ENCODE measurements at regions not wholly inside any gene's neighbourhood (a gene's known extent, or its start where the extent isn't known, plus 50 kb on each side); places are given as distances from the start of the nearest gene placed in this dataset.

- H3K27ac ChIP-seq (ENCODE audit: low read length) = no peak overlapping the region
- no peak overlapping the region for H3K4me2 ChIP-seq (ENCODE audit: low read depth, low read length)
- H3K4me1 ChIP-seq (ENCODE audit: low read length) = peaks cover 26% of the 10 kb centered on the region
- no peak overlapping the region for H3K9ac ChIP-seq (ENCODE audit: low read length)
- no peak overlapping the region for H3K4me3 ChIP-seq (ENCODE audit: low read length)
- H3K9me3 ChIP-seq (replicated peaks; ENCODE audit: insufficient read depth, low read length) = no peaks in the 10 kb centered on the region
- H3F3A ChIP-seq (ENCODE audit: insufficient read depth, low read length) = peaks cover 12% of the 10 kb centered on the region
- H3K36me3 ChIP-seq (replicated peaks; ENCODE audit: insufficient read depth, low read length) = no peaks in the 10 kb centered on the region
- TF ChIP-seq EZH2phosphoT487 (IDR thresholded peaks at IDR 0.05; ENCODE audit: low read length) (no peak), CTCF (IDR thresholded peaks at IDR 0.05; ENCODE audit: low read length) (no peak), EZH2 (optimal IDR thresholded peaks at IDR 0.05; ENCODE audit: low read depth, low read length) (no peak)
- DNase-seq = no peak
- H2AFZ ChIP-seq (ENCODE audit: low read length) = no peak overlapping the region
- no peaks in the 10 kb centered on the region for H4K20me1 ChIP-seq (ENCODE audit: insufficient read depth, low read length)
- no peaks in the 10 kb centered on the region for H3K79me2 ChIP-seq (ENCODE audit: low read length)
- no peaks in the 10 kb centered on the region for H3K9me2 ChIP-seq (replicated peaks; ENCODE audit: insufficient read depth, low read length)
- no peaks in the 10 kb centered on the region for H3K27me3 ChIP-seq (replicated peaks; ENCODE audit: insufficient read depth, low read length)
These were observed 75.6 kb upstream of the BOD1L1 start for GRCh38 chr4:13703096-13703495.

GRCh38 chr4:13704035-13704434 lies 76.5 kb upstream of the BOD1L1 start:
- Histone ChIP-seq H2AFZ (ENCODE audit: low read length) (no peak overlapping the region), H3K79me2 (ENCODE audit: low read length) (no peaks in the 10 kb centered on the region), H3K9ac (ENCODE audit: low read length) (no peak overlapping the region), H3K9me3 (replicated peaks; ENCODE audit: insufficient read depth, low read length) (no peaks in the 10 kb centered on the region), H3K36me3 (replicated peaks; ENCODE audit: insufficient read depth, low read length) (no peaks in the 10 kb centered on the region), H3K27me3 (replicated peaks; ENCODE audit: insufficient read depth, low read length) (no peaks in the 10 kb centered on the region), H3K4me3 (ENCODE audit: low read length) (no peak overlapping the region), H3F3A (ENCODE audit: insufficient read depth, low read length) (peaks cover 12% of the 10 kb centered on the region), H3K4me1 (ENCODE audit: low read length) (peaks cover 26% of the 10 kb centered on the region), H3K9me2 (replicated peaks; ENCODE audit: insufficient read depth, low read length) (no peaks in the 10 kb centered on the region), H3K27ac (ENCODE audit: low read length) (no peak overlapping the region), H4K20me1 (ENCODE audit: insufficient read depth, low read length) (no peaks in the 10 kb centered on the region), H3K4me2 (ENCODE audit: low read depth, low read length) (no peak overlapping the region)
- TF ChIP-seq EZH2 (optimal IDR thresholded peaks at IDR 0.05; ENCODE audit: low read depth, low read length) = no peak
- DNase-seq = no peak

- H3K36me3 ChIP-seq (replicated peaks; ENCODE audit: insufficient read depth, low read length) = no peaks in the 10 kb centered on the region
- H3K9me3 ChIP-seq (replicated peaks; ENCODE audit: insufficient read depth, low read length) = no peaks in the 10 kb centered on the region
- H3K9me2 ChIP-seq (replicated peaks; ENCODE audit: insufficient read depth, low read length) = no peaks in the 10 kb centered on the region
- 0 out of 2 replicates have a peak overlapping the region, but pooled peaks have one; percentile 59 for H2AFZ ChIP-seq (ENCODE audit: low read length)
- no peak overlapping the region for H3K4me3 ChIP-seq (ENCODE audit: low read length)
- peaks cover 26% of the 10 kb centered on the region for H3K4me1 ChIP-seq (ENCODE audit: low read length)
- peak overlapping the region; percentile 61 for H3K4me2 ChIP-seq (ENCODE audit: low read depth, low read length)
- H3K27me3 ChIP-seq (replicated peaks; ENCODE audit: insufficient read depth, low read length) = no peaks in the 10 kb centered on the region
- DNase-seq = no peak
- peak overlapping the region; percentile 82; the same call in 1 of the 2 replicates for H3K27ac ChIP-seq (ENCODE audit: low read length)
- no peak overlapping the region for H3K9ac ChIP-seq (ENCODE audit: low read length)
- peaks cover 12% of the 10 kb centered on the region for H3F3A ChIP-seq (ENCODE audit: insufficient read depth, low read length)
- H3K79me2 ChIP-seq (ENCODE audit: low read length) = no peaks in the 10 kb centered on the region
- TF ChIP-seq EZH2 (optimal IDR thresholded peaks at IDR 0.05; ENCODE audit: low read depth, low read length) (no peak), EZH2phosphoT487 (IDR thresholded peaks at IDR 0.05; ENCODE audit: low read length) (no peak), CTCF (IDR thresholded peaks at IDR 0.05; ENCODE audit: low read length) (no peak)
- H4K20me1 ChIP-seq (ENCODE audit: insufficient read depth, low read length) = no peaks in the 10 kb centered on the region
These were observed 77.2 kb upstream of the BOD1L1 start for GRCh38 chr4:13704761-13705160.

- TF ChIP-seq EZH2 (optimal IDR thresholded peaks at IDR 0.05; ENCODE audit: low read depth, low read length) (no peak), CTCF (IDR thresholded peaks at IDR 0.05; ENCODE audit: low read length) (no peak), EZH2phosphoT487 (IDR thresholded peaks at IDR 0.05; ENCODE audit: low read length) (no peak)
- Histone ChIP-seq H3K4me3 (ENCODE audit: low read length) (peak overlapping the region; percentile 37), H4K20me1 (ENCODE audit: insufficient read depth, low read length) (no peaks in the 10 kb centered on the region), H3K79me2 (ENCODE audit: low read length) (no peaks in the 10 kb centered on the region), H3K9ac (ENCODE audit: low read length) (peak overlapping the region; percentile 44), H3F3A (ENCODE audit: insufficient read depth, low read length) (peaks cover 12% of the 10 kb centered on the region), H3K27me3 (replicated peaks; ENCODE audit: insufficient read depth, low read length) (no peaks in the 10 kb centered on the region), H3K4me2 (ENCODE audit: low read depth, low read length) (peak overlapping the region; percentile 61), H3K27ac (ENCODE audit: low read length) (peak overlapping the region; percentile 82), H2AFZ (ENCODE audit: low read length) (peak overlapping the region; percentile 59), H3K36me3 (replicated peaks; ENCODE audit: insufficient read depth, low read length) (no peaks in the 10 kb centered on the region), H3K9me3 (replicated peaks; ENCODE audit: insufficient read depth, low read length) (no peaks in the 10 kb centered on the region), H3K9me2 (replicated peaks; ENCODE audit: insufficient read depth, low read length) (no peaks in the 10 kb centered on the region), H3K4me1 (ENCODE audit: low read length) (peaks cover 26% of the 10 kb centered on the region)
- DNase-seq = peak; percentile 90
These were observed 78.1 kb upstream of the BOD1L1 start for GRCh38 chr4:13705521-13706041.

Data from MM.1S (cell line).